Esophagus mucosa (tissue), 1 donor: ENCODE measurements at regions not wholly inside any gene's neighbourhood (a gene's known extent, or its start where the extent isn't known, plus 50 kb on each side); places are given as distances from the start of the nearest gene placed in this dataset.

Experiments
- ATAC-seq: fragments of 200-7000 bp; cut with Tn5 transposase; one replicate; pipeline ENCODE4 v1.9.1; 2020
- donor health status: DM: yes; HTN: yes; CAD: no.

DNA sequence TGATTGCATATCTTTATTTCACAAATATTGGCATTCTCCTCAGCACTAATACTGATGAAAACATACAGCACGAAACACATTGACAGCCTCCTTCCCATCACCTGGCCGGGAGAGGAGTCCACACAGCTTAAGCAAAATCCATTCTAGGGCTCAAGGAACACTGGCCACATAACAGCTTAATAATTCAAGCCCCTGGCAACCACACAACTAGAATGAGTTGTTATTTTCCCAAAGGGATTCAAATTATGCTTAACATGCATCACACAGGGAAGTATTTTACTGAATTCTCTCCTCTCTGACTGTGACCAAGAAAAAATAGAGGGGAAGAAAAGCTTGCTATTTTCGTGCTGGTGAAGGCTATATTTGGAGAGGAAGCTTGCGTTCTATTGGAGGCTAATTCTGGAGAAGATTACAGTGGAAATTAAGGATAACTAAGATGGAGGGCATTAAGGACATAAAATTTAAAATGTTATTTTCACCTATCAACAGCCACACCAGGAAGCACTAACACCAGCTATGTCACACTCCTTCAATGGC is 198.5 kb downstream of the ADGRG6 start:
- ATAC-seq = no peak

DNA sequence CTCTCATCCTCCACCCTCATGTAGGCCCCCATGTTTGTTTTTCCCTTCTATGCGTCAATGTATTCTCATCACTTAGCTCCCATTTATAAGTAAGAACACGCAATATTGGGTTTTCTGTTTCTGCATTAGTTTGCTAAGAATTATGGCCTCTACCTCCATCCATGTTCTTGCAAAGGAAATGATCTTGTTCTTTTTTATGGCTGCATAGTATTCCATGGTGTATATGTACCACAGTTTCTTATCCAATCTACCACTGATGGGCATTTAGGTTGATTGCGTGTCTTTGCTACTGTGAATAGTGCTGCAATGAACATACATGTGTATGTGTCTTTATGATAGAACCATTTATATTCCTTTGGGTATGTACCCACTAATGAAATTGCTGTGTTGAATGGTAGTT is 200.0 kb downstream of the ADGRG6 start:
- no peak for ATAC-seq

DNA sequence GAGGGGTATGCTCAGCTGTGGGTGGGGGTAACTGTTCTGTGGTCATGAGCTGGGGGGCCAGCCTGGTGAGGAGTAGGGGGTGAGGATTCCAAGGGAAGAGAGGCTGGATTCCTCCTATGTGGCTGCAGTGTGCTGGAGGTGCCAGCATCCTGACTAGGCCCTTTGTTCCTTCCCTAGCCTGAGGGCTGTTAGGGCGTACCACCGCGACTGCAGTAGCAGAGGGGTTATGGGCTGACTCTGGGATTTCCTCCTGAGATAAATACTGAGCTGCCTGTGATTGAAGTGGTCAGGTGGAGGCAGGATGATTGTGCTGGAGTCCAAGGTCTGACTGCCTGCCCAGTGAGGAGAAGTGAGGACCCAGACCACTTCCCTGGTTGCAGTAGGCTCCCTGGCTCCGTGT is 205.3 kb downstream of the ADGRG6 start:
- no peak for ATAC-seq

GRCh38 chr6:142510211-142510610 is 208.4 kb downstream of the ADGRG6 start:
- ATAC-seq = no peak

DNA sequence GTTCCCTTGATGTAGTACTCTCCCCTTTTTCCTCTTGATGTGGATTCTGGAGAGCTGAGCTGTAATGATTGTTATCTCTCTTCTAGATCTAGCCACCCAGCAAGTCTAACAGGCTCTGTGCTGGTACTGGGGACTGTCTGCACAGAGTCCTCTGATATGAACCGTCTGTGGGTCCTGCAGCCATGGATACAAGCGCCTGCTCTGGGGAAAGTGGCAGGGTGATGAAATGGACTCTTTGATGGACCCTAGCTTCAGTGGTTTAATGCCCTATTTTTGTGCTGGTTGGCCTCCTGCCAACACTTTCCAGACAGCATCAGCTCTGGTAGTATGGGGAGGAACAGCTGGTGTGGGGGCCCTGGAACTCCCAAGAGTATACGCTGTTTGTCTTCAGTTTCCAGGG is 216.3 kb downstream of the ADGRG6 start:
- ATAC-seq = no peak

GRCh38 chr6:142518761-142519160 is 217.0 kb downstream of the ADGRG6 start:
- ATAC-seq = no peak

DNA sequence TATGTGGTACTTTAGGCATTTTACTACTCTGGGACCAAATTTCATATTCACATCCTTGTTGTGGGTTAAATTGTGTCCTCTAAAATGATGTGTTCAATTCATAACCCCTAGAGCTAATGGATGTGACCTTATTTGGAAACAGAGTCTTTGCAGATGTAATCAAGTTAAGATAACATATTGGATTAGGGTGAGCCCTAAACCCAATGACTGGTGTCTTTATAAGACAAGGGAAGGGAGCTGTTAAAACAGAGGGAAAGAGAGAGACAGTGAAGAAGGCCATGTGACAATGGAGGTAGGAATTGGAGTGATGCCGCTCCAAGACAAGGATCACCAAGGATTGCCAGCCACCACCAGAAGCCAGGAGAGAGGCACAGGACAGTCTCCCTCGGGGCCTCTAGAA is 220.0 kb downstream of the ADGRG6 start:
- no peak for ATAC-seq

GRCh38 chr6:142523515-142524375 is 221.9 kb downstream of the ADGRG6 start:
- no peak for ATAC-seq

DNA sequence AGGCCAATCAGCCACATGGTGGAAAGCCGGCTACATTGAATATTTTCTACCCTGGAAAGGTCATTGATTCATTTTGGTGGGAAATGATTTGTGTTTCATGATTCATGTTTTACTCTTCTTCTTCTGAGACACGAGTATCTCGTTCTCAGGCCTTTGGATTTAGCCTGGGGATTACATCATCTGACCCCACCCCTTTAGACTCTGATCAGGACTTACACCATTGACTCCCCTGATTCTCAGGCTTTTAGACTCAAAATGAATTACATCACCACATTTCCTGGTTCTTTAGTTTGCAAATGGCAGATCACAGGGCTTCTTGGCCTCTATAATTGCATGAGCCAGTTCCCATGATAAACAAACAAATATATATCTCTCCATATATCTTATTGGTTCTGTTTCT is 228.8 kb downstream of the ADGRG6 start:
- no peak for ATAC-seq

DNA sequence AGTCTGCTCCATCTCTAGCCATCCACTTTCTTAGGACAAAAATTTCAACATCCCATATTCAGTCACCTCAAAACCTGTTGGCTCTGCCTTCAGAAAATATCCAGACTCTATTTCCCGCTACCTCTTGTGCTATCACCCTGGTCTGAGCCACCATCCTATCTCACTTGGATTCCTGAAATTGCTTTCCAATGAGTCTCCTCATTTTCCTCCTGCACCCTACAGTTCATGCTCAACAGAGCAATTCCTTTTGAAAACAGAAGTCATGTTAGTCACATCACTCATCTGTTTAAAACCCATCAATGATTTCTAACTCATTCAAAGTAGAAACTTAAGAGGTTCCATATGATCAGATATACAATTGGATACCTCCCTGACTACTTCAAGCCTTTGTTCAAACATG is 229.9 kb downstream of the ADGRG6 start:
- no peak for ATAC-seq

GRCh38 chr6:142534076-142534475 is 232.3 kb downstream of the ADGRG6 start:
- ATAC-seq = no peak

- ATAC-seq = no peak
Observed at GRCh38 chr6:142534484-142534883, 232.7 kb downstream of the ADGRG6 start.

DNA sequence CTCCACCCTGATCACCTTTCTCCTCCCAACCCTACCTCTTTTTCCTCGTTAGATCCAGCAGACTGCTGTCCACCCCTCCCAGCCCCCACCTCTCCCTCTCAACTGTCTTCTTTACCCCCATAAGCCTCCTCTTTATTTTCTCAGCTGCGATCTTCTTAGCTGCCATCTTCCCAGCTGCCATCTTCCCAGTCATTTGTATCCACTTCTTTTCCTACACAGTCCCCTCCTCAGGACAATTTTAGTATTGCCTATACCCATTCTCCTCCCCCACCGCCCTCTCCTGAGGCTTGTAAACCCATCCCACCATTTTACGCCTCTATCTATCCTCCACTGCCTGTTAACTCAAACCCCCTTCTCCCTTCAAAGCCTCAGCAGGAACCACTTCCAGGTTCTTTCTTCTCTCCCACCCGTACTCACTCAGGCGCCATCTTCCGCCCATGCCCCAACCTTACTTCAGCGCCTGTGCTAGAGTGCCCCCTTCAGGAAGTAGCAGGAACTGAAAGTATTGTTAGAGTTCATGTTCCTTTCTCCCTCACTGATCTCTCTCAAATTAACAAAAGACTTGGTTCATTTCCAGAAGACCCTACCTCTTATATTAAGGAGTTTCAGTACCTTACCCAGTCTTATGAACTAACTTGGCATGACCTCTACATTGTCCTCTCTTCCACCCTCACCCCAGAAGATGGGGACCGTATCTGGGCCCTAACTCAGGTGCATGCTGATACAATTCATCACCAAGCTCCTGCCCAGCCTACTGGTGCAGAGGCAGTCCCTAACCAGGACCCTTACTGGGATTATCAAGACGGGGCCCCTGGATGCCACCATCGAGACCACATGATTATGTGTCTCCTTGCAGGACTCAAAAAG is 236.0 kb downstream of the ADGRG6 start:
- no peak for ATAC-seq

DNA sequence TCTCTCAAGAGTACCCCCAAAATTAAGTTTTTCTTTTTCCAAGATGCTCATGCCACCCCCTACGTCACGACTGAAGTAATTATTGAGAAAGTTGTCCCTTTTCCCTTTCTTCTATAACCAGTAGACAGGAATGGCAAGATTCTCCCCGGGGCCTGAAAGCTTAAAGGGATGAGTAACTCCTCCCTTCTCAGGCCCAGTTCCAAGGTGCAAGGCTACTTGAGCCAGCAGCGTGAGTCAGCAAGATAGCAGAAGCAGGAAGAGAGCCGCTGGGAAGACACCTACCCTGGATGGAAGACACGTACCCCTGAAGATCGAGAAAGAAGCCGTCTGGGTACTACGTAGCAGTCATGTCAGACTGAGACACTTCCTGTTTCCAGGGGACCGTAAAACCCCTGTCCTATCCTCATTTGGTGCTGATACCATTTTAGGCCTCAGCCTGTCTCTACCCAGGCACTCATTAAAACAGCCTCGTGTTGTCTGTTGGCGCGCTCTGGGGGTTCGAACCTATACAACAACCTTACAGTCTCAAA is 241.0 kb downstream of the ADGRG6 start:
- peak; percentile 59 for ATAC-seq

- ATAC-seq = no peak
Observed at GRCh38 chr6:142543606-142544005, 241.8 kb downstream of the ADGRG6 start.

DNA sequence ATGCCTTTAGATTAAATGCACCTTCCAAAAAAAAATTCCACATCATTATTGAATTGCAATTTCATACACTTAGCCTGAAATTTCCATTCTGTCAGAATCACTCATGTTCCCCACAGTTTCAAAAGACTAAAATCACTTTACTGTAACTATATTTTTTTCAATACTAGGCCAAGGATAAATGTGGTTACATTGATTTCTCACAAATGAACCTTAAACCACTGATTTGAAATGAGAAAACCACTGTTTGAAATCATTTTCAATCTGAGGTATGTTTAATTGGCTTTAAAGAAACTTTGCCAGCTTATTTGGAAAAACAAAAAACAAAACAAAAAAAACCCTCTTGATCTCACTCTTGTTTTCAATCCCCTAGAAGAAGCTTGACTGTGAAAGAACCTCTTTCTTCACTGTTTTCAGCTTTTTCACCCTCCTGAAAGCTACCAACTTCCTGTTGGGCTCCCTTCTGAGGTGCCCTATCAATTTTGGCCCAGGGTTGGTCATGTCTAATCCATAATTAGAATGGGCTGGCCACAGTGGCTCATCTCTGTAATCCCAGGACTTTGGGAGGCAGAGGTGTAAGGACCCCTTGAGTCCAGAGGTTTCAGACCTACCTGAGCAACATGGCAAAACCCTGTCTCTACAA is 242.5 kb downstream of the ADGRG6 start:
- no peak for ATAC-seq

GRCh38 chr6:142545147-142545546 is 243.3 kb downstream of the ADGRG6 start:
- ATAC-seq = no peak

DNA sequence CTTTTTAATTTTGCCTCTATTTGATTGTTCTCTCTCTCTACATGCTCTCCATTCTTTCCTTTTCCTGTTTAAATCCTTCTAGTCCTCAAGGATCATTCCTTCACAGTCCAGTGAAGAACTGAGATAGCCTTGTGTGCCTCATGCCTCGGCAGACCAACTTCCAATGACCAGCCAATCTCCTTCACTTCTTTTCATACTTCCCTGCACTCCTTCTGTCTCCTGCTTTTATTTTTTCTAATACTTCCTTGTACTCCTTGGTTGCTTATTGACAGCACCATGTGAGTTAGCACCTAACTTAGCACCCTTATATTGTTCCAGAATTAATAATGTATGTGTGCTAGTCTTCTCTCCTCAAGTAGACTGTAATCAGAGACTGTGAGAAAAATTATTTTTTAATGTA is 246.8 kb downstream of the ADGRG6 start:
- no peak for ATAC-seq

DNA sequence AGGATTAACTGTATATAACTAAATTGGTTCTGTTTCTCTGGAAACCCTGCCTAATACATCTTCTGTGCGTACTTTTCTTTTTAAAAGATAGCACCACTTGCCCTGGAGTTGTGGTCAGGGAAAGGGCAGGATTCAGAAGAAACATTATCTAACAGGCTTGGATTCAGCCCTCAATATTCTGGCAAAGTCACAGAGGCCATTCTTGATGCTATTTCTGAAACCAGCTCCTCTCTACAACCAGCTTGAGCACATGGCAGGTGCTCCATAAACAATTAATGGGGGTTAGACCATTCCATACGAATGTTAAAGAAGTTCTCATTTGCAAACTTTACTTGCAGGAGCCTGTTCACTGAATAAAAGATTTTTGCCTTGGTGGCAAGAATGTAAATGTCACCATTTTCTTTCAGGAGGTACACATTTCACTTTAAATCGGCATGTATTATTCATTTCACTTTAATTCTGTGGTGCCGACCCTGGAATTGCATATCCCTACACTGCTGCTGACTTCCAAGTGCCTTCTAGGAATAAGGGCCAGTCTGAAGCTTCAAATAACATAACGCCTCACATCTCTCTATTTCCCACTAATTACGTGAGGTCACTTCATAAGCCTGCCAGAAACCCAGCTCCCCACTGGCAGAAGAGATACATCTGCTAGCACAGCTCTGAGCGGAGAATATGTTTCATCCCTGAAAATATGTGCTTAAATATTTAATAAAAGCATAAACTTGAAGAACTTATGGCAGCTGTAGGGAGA is 248.7 kb downstream of the ADGRG6 start:
- no peak for ATAC-seq

DNA sequence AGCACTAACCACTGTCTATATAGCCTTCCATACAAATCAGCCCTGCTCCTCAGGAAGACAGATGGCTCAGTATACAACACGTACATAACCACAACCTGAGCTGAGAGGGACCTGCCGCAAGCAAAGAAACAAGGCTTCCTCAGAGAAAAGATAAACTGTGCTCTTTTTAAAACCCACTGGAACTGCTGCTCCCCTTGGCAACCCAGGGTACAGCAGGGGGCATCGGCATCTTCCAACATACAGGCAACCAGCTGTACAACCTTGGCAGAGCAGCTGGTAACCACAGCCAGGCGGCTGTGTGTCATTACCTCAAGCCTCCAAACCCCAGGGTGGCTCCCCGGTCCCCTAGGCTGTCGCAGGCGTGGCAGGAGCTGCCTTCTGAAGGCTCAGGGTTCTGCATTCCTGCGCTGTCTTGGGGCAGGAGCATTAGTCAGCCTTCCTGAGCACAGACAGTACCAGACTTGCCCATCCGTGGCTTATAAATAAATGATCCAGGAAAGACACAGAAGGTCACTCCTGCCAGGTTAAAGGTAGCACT is 249.5 kb downstream of the ADGRG6 start:
- ATAC-seq = peak; percentile 98

GRCh38 chr6:142558786-142559185 is 257.0 kb downstream of the ADGRG6 start:
- ATAC-seq = no peak
